ENCODE measurements at regions not wholly inside any gene's neighbourhood (a gene's known extent, or its start where the extent isn't known, plus 50 kb on each side); places are given as distances from the start of the nearest gene placed in this dataset.
A peak's percentile ranks its signal among the peaks of the same experiment; 100 is the strongest.

GRCh38 chrY:7818924-7819323 lies 907.4 kb upstream of the AMELY start:
- Histone ChIP-seq H3K9me3 (ENCODE audit: low read length) (no peaks in the 10 kb centered on the region), H3K79me2 (ENCODE audit: insufficient read depth, low read depth, low read length) (no peaks in the 10 kb centered on the region), H4K20me1 (ENCODE audit: insufficient read depth, low read length) (no peaks in the 10 kb centered on the region), H3K9me2 (ENCODE audit: insufficient read depth, low read length) (no peaks in the 10 kb centered on the region), H2AFZ (ENCODE audit: low read length) (no peak overlapping the region), H3K27ac (ENCODE audit: low read depth, low read length, poor library complexity, severe bottlenecking) (no peak overlapping the region), H3K4me2 (ENCODE audit: low read length) (no peak overlapping the region), H3K4me1 (ENCODE audit: insufficient read depth, low read length, poor library complexity, severe bottlenecking) (no peaks in the 10 kb centered on the region), H3K4me3 (ENCODE audit: low read depth, low read length, poor library complexity, severe bottlenecking) (no peak overlapping the region), H3K36me3 (ENCODE audit: insufficient read depth, low read length) (no peaks in the 10 kb centered on the region)
- POLR2A ChIA-PET = no interaction called here
- no TSS peak for BruUV-seq (replicated peaks)
- TF ChIP-seq, protein P1, sequence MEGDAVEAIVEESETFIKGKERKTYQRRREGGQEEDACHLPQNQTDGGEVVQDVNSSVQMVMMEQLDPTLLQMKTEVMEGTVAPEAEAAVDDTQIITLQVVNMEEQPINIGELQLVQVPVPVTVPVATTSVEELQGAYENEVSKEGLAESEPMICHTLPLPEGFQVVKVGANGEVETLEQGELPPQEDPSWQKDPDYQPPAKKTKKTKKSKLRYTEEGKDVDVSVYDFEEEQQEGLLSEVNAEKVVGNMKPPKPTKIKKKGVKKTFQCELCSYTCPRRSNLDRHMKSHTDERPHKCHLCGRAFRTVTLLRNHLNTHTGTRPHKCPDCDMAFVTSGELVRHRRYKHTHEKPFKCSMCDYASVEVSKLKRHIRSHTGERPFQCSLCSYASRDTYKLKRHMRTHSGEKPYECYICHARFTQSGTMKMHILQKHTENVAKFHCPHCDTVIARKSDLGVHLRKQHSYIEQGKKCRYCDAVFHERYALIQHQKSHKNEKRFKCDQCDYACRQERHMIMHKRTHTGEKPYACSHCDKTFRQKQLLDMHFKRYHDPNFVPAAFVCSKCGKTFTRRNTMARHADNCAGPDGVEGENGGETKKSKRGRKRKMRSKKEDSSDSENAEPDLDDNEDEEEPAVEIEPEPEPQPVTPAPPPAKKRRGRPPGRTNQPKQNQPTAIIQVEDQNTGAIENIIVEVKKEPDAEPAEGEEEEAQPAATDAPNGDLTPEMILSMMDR (conservative IDR thresholded peaks at IDR 0.05; ENCODE audit: low read length) = peak; percentile 43; the same call in 1 of the 2 replicates
- TF ChIP-seq EZH2phosphoT487 (IDR thresholded peaks at IDR 0.05; ENCODE audit: borderline replicate concordance, low read depth, low read length) = no peak
- intact Hi-C loops (cut with micrococcal nuclease; ENCODE audit: unreplicated experiment) = loop anchor here (2.0 kb wide), 1 partner anchor 94 kb away; no protein-coding TSS in a partner anchor
- peak; percentile 11 for DNase-seq (ENCODE audit: low spot score)
- CTCF ChIA-PET (ENCODE audit: unreplicated experiment) = no interaction called here

DNA sequence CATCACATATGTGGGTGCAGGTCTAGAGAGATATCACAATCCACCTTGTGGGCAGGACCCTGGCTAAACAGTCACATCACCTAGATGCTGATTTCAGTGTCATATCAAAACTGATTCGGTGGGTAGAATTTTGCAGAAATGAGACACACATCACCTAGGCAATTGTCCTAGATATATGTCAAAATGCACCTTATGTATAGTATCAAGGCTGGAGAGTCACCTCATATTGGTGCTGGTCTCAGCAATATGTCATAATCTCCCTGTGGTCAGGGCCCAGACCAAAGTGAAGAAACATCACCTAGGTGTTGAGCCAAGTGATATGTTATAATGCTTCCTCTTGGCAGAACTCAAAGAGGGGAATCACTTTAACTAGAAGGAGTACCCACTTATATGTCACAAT lies 905.0 kb upstream of the AMELY start:
- no peak overlapping the region for H2AFZ ChIP-seq (ENCODE audit: low read length)
- intact Hi-C loops (cut with micrococcal nuclease; ENCODE audit: unreplicated experiment) = no loop called here
- no peaks in the 10 kb centered on the region for H3K36me3 ChIP-seq (ENCODE audit: insufficient read depth, low read length)
- H3K4me2 ChIP-seq (ENCODE audit: low read length) = no peak overlapping the region
- TF ChIP-seq, protein P1 (conservative IDR thresholded peaks at IDR 0.05; ENCODE audit: low read length) = no peak
- TF ChIP-seq EZH2phosphoT487 (IDR thresholded peaks at IDR 0.05; ENCODE audit: borderline replicate concordance, low read depth, low read length) = no peak
- no peaks in the 10 kb centered on the region for H3K79me2 ChIP-seq (ENCODE audit: insufficient read depth, low read depth, low read length)
- H3K4me1 ChIP-seq (ENCODE audit: insufficient read depth, low read length, poor library complexity, severe bottlenecking) = no peaks in the 10 kb centered on the region
- ChIA-PET CTCF (ENCODE audit: unreplicated experiment) (no interaction called here), POLR2A (no interaction called here)
- no peaks in the 10 kb centered on the region for H3K9me2 ChIP-seq (ENCODE audit: insufficient read depth, low read length)
- peak; percentile 5 for DNase-seq (ENCODE audit: low spot score)
- no peak overlapping the region for H3K4me3 ChIP-seq (ENCODE audit: low read depth, low read length, poor library complexity, severe bottlenecking)
- no peak overlapping the region for H3K27ac ChIP-seq (ENCODE audit: low read depth, low read length, poor library complexity, severe bottlenecking)
- BruUV-seq (replicated peaks) = no TSS peak
- no peaks in the 10 kb centered on the region for H4K20me1 ChIP-seq (ENCODE audit: insufficient read depth, low read length)
- H3K9me3 ChIP-seq (ENCODE audit: low read length) = no peaks in the 10 kb centered on the region

- Histone ChIP-seq H2AFZ (ENCODE audit: low read length) (no peak overlapping the region), H3K27ac (ENCODE audit: low read depth, low read length, poor library complexity, severe bottlenecking) (no peak overlapping the region), H4K20me1 (ENCODE audit: insufficient read depth, low read length) (no peaks in the 10 kb centered on the region), H3K9me3 (ENCODE audit: low read length) (no peaks in the 10 kb centered on the region), H3K4me2 (ENCODE audit: low read length) (no peak overlapping the region), H3K79me2 (ENCODE audit: insufficient read depth, low read depth, low read length) (no peaks in the 10 kb centered on the region), H3K4me3 (ENCODE audit: low read depth, low read length, poor library complexity, severe bottlenecking) (no peak overlapping the region), H3K36me3 (ENCODE audit: insufficient read depth, low read length) (no peaks in the 10 kb centered on the region), H3K9me2 (ENCODE audit: insufficient read depth, low read length) (no peaks in the 10 kb centered on the region), H3K4me1 (ENCODE audit: insufficient read depth, low read length, poor library complexity, severe bottlenecking) (no peaks in the 10 kb centered on the region)
- CTCF ChIA-PET (ENCODE audit: unreplicated experiment) = no interaction called here
- DNase-seq (ENCODE audit: low spot score) = peak; percentile 1
- no peak for TF ChIP-seq EZH2phosphoT487 (IDR thresholded peaks at IDR 0.05; ENCODE audit: borderline replicate concordance, low read depth, low read length)
- TF ChIP-seq, protein P1 (conservative IDR thresholded peaks at IDR 0.05; ENCODE audit: low read length) = no peak
- intact Hi-C loops (cut with micrococcal nuclease; ENCODE audit: unreplicated experiment) = no loop called here
- no TSS peak for BruUV-seq (replicated peaks)
- POLR2A ChIA-PET = no interaction called here
Measured at GRCh38 chrY:7815921-7816320, 904.4 kb upstream of the AMELY start.

Data from OCI-LY7 (cell line).